PC-3 (cell line): ENCODE measurements at regions not wholly inside any gene's neighbourhood (a gene's known extent, or its start where the extent isn't known, plus 50 kb on each side); places are given as distances from the start of the nearest gene placed in this dataset.

ENCODE experiments used
- CTCF ChIP-seq: fragments of 300-600 bp; sonication (generic); conservative IDR thresholded peaks from 2 replicates; pipeline ENCODE4 v1.5.1; 2017; ENCODE audit warnings: antibody characterized with exemption, low read depth, mild to moderate bottlenecking, low read length
- EZH2 ChIP-seq: fragments of 300-600 bp; sonication (generic); IDR thresholded peaks from one replicate; pipeline ENCODE4 v1.6.1; 2017; ENCODE audit warnings: antibody characterized with exemption, mild to moderate bottlenecking, low read length; ENCODE audit not compliant: unreplicated experiment
- EZH2phosphoT487 ChIP-seq: fragments of 300-600 bp; sonication (generic); IDR thresholded peaks from 2 replicates; pipeline ENCODE4 v1.6.1; 2018; ENCODE audit warnings: mild to moderate bottlenecking, antibody characterized with exemption, low read length, borderline replicate concordance

GRCh38 chr3:34070831-34071585, 272.6 kb downstream of the PDCD6IP start:
- TF ChIP-seq EZH2 (no peak), CTCF (no peak), EZH2phosphoT487 (no peak)
